ENCODE measurements at regions not wholly inside any gene's neighbourhood (a gene's known extent, or its start where the extent isn't known, plus 50 kb on each side); places are given as distances from the start of the nearest gene placed in this dataset.

GRCh38 chr19:30733826-30734550, 361.8 kb downstream of the ZNF536 start (continued):
- no peak for TF ChIP-seq AFF4 (CRISPR knock-in tag; IDR thresholded peaks at IDR 0.05; ENCODE audit: borderline replicate concordance)
- no peak for TF ChIP-seq CBFB (CRISPR knock-in tag; IDR thresholded peaks at IDR 0.05; ENCODE audit: low read depth)
- TF ChIP-seq, protein P1, sequence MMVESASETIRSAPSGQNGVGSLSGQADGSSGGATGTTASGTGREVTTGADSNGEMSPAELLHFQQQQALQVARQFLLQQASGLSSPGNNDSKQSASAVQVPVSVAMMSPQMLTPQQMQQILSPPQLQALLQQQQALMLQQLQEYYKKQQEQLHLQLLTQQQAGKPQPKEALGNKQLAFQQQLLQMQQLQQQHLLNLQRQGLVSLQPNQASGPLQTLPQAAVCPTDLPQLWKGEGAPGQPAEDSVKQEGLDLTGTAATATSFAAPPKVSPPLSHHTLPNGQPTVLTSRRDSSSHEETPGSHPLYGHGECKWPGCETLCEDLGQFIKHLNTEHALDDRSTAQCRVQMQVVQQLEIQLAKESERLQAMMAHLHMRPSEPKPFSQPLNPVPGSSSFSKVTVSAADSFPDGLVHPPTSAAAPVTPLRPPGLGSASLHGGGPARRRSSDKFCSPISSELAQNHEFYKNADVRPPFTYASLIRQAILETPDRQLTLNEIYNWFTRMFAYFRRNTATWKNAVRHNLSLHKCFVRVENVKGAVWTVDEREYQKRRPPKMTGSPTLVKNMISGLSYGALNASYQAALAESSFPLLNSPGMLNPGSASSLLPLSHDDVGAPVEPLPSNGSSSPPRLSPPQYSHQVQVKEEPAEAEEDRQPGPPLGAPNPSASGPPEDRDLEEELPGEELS (CRISPR knock-in tag; IDR thresholded peaks at IDR 0.05), result no peak
- TF ChIP-seq GRHL2 (CRISPR knock-in tag; IDR thresholded peaks at IDR 0.05; ENCODE audit: insufficient replicate concordance, severe bottlenecking), result no peak
- TF ChIP-seq FOXK1 (CRISPR knock-in tag; IDR thresholded peaks at IDR 0.05), result no peak

- ATAC-seq (no peak), DNase-seq (ENCODE audit: low spot score) (no peak)
- Mint-ChIP-seq H3K27me3 (ENCODE audit: low read depth) (no peaks in the 10 kb centered on the region), H3K4me1 (peaks cover 7% of the 10 kb centered on the region), H3K27ac (no peak overlapping the region), H3K36me3 (no peaks in the 10 kb centered on the region), H3K4me3 (no peak overlapping the region), H3K9me3 (no peaks in the 10 kb centered on the region)
- POLR2A ChIA-PET, result no interaction called here
- CTCF ChIA-PET, result no interaction called here
- TF ChIP-seq E2F5 (CRISPR knock-in tag; IDR thresholded peaks at IDR 0.05), result no peak
- TF ChIP-seq ZNF263 (CRISPR knock-in tag; IDR thresholded peaks at IDR 0.05; ENCODE audit: low read depth), result no peak
- TF ChIP-seq SP1 (CRISPR knock-in tag; conservative IDR thresholded peaks at IDR 0.05), result no peak
- TF ChIP-seq FOXJ3 (CRISPR knock-in tag; IDR thresholded peaks at IDR 0.05; ENCODE audit: borderline replicate concordance), result no peak
- TF ChIP-seq ZNF512 (CRISPR knock-in tag; IDR thresholded peaks at IDR 0.05; ENCODE audit: borderline replicate concordance), result no peak
- no peak for TF ChIP-seq ZNF317 (CRISPR knock-in tag; IDR thresholded peaks at IDR 0.05; ENCODE audit: borderline replicate concordance, low read depth)
- TF ChIP-seq ATF1 (CRISPR knock-in tag; IDR thresholded peaks at IDR 0.05), result no peak
- TF ChIP-seq, protein P2, sequence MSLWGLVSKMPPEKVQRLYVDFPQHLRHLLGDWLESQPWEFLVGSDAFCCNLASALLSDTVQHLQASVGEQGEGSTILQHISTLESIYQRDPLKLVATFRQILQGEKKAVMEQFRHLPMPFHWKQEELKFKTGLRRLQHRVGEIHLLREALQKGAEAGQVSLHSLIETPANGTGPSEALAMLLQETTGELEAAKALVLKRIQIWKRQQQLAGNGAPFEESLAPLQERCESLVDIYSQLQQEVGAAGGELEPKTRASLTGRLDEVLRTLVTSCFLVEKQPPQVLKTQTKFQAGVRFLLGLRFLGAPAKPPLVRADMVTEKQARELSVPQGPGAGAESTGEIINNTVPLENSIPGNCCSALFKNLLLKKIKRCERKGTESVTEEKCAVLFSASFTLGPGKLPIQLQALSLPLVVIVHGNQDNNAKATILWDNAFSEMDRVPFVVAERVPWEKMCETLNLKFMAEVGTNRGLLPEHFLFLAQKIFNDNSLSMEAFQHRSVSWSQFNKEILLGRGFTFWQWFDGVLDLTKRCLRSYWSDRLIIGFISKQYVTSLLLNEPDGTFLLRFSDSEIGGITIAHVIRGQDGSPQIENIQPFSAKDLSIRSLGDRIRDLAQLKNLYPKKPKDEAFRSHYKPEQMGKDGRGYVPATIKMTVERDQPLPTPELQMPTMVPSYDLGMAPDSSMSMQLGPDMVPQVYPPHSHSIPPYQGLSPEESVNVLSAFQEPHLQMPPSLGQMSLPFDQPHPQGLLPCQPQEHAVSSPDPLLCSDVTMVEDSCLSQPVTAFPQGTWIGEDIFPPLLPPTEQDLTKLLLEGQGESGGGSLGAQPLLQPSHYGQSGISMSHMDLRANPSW (CRISPR knock-in tag; conservative IDR thresholded peaks at IDR 0.05; ENCODE audit: low read depth), result no peak
- TF ChIP-seq ZNF423 (CRISPR knock-in tag; IDR thresholded peaks at IDR 0.05), result no peak
- TF ChIP-seq GABPB1 (CRISPR knock-in tag; IDR thresholded peaks at IDR 0.05), result no peak
- no peak for TF ChIP-seq ZNF396 (CRISPR knock-in tag; IDR thresholded peaks at IDR 0.05; ENCODE audit: borderline replicate concordance)
- TF ChIP-seq, protein P3, sequence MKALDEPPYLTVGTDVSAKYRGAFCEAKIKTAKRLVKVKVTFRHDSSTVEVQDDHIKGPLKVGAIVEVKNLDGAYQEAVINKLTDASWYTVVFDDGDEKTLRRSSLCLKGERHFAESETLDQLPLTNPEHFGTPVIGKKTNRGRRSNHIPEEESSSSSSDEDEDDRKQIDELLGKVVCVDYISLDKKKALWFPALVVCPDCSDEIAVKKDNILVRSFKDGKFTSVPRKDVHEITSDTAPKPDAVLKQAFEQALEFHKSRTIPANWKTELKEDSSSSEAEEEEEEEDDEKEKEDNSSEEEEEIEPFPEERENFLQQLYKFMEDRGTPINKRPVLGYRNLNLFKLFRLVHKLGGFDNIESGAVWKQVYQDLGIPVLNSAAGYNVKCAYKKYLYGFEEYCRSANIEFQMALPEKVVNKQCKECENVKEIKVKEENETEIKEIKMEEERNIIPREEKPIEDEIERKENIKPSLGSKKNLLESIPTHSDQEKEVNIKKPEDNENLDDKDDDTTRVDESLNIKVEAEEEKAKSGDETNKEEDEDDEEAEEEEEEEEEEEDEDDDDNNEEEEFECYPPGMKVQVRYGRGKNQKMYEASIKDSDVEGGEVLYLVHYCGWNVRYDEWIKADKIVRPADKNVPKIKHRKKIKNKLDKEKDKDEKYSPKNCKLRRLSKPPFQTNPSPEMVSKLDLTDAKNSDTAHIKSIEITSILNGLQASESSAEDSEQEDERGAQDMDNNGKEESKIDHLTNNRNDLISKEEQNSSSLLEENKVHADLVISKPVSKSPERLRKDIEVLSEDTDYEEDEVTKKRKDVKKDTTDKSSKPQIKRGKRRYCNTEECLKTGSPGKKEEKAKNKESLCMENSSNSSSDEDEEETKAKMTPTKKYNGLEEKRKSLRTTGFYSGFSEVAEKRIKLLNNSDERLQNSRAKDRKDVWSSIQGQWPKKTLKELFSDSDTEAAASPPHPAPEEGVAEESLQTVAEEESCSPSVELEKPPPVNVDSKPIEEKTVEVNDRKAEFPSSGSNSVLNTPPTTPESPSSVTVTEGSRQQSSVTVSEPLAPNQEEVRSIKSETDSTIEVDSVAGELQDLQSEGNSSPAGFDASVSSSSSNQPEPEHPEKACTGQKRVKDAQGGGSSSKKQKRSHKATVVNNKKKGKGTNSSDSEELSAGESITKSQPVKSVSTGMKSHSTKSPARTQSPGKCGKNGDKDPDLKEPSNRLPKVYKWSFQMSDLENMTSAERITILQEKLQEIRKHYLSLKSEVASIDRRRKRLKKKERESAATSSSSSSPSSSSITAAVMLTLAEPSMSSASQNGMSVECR (CRISPR knock-in tag; IDR thresholded peaks at IDR 0.05; ENCODE audit: borderline replicate concordance), result no peak
- TF ChIP-seq CDX4 (CRISPR knock-in tag; IDR thresholded peaks at IDR 0.05; ENCODE audit: borderline replicate concordance), result no peak
Observed at GRCh38 chr19:30731591-30731990, 359.4 kb downstream of the ZNF536 start.
